ENCODE measurements at regions not wholly inside any gene's neighbourhood (a gene's known extent, or its start where the extent isn't known, plus 50 kb on each side); places are given as distances from the start of the nearest gene placed in this dataset.

GRCh38 chr3:116806351-116806750 is 96.8 kb downstream of the TUSC7 start:
- TF ChIP-seq CTCF (IDR thresholded peaks at IDR 0.05): no peak
- TF ChIP-seq POLR2A (IDR thresholded peaks at IDR 0.05): no peak
- intact Hi-C loops (cut with DNase I): no loop called here
- no peaks in the 10 kb centered on the region for H3K36me3 ChIP-seq
- H3K4me3 ChIP-seq (replicated peaks in 1 of 3): no peak overlapping the region
- WGBS, 2 donors: 97 to 98% methylated on average over 1 of the region's 1 CpG
- no peaks in the 10 kb centered on the region for H3K27me3 ChIP-seq
- no peak overlapping the region for H3K27ac ChIP-seq
- no peaks in the 10 kb centered on the region for H3K9me3 ChIP-seq
- no peak for DNase-seq
- H3K4me1 ChIP-seq: no peaks in the 10 kb centered on the region

DNA sequence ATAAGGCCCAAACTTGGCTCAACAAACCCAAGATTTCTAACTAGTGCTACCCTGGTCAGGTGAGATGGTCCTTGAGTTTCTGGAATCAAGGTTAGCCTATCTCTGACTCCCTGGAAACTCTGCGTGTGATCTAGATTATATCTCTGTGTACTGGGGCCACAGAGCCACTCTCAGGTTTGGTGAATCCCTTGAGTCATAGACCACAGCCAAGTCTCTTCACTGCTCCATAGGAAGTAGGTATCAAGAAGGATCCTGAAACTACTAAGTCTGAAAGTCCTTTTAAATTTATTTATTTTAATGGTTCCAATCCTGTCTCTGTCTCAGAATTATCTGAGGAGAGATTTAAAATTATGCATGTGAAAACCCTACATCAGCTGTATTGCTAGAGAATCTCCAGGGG is 99.1 kb downstream of the TUSC7 start:
- DNase-seq: no peak
- H3K4me1 ChIP-seq: no peaks in the 10 kb centered on the region
- H3K36me3 ChIP-seq: no peaks in the 10 kb centered on the region
- no peak overlapping the region for H3K4me3 ChIP-seq (replicated peaks in 1 of 3)
- WGBS, 2 donors: 75 to 89% methylated on average over 1 of the region's 1 CpG
- intact Hi-C loops (cut with DNase I): no loop called here
- TF ChIP-seq CTCF (IDR thresholded peaks at IDR 0.05) (no peak), POLR2A (IDR thresholded peaks at IDR 0.05) (no peak)
- no peaks in the 10 kb centered on the region for H3K27me3 ChIP-seq
- no peak overlapping the region for H3K27ac ChIP-seq
- no peaks in the 10 kb centered on the region for H3K9me3 ChIP-seq

DNA sequence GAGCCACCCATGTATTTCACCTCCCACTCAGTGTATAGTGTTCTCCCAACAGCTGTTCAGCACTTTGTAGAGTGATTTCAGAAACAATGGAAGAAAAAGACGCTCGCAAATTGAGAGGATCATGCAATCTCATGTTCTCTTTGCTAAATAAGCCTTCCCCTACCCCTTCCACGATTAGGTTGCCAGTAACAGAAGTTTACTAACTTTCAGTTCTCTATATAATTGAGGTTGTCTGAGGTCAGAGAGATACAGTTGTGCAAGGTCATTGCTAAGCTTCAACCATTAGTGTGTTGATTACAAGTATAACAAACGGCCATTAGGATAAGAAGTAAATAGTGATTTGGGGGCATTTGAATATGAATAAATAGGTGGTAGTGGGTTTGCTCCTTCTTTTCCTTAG is 99.6 kb downstream of the TUSC7 start:
- no peaks in the 10 kb centered on the region for H3K9me3 ChIP-seq
- 84 to 88% methylated on average over 4 of the region's 4 CpGs for WGBS, 2 donors
- no peaks in the 10 kb centered on the region for H3K36me3 ChIP-seq
- no peak for DNase-seq
- no peak overlapping the region for H3K27ac ChIP-seq
- intact Hi-C loops (cut with DNase I): no loop called here
- H3K4me3 ChIP-seq (replicated peaks in 1 of 3): no peak overlapping the region
- H3K4me1 ChIP-seq: no peaks in the 10 kb centered on the region
- TF ChIP-seq POLR2A (IDR thresholded peaks at IDR 0.05) (no peak), CTCF (IDR thresholded peaks at IDR 0.05) (no peak)
- H3K27me3 ChIP-seq: no peaks in the 10 kb centered on the region

DNA sequence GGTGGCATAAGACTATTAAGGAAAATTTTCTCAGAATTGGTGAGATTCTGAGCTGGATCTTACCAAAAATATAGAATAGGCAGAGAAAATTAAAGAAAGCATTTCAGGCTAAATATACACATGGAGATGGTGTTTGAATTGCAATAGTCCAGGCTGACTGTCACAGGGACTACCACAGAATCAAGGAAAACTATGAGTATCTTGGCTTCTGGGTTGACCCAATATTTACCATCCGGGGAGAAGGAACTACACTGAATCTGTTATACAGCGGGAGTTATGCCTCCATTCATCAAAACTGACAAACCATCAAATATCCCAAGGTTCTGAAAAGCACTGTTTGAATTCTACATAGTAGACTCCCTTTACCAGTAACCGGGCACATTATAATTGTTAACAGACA is 102.2 kb downstream of the TUSC7 start:
- Histone ChIP-seq H3K27ac (no peak overlapping the region), H3K4me1 (no peaks in the 10 kb centered on the region), H3K27me3 (no peaks in the 10 kb centered on the region), H3K4me3 (replicated peaks in 1 of 3) (no peak overlapping the region), H3K36me3 (no peaks in the 10 kb centered on the region), H3K9me3 (no peaks in the 10 kb centered on the region)
- 88 to 90% methylated on average over 3 of the region's 3 CpGs for WGBS, 2 donors
- intact Hi-C loops (cut with DNase I): no loop called here
- TF ChIP-seq POLR2A (IDR thresholded peaks at IDR 0.05): no peak
- no peak for TF ChIP-seq CTCF (IDR thresholded peaks at IDR 0.05)
- no peak for DNase-seq

DNA sequence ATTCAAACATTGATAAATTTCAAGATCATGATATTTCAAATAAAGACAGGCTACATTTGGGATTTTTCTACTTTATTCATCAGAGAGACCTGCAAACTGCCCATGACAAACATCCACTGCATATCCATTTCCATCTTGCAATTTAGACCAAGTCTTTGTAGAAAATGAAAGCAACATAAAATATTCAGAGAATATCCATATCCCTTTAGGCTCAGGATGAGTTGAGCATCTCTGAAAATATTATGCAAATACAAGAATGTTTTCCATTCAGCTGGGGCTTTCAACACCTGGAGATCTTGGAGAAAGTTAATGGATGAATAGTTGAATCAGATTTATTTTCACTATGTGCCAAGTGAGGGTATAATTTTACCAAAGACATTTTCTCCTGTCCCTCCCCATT is 103.4 kb downstream of the TUSC7 start:
- no peak overlapping the region for H3K27ac ChIP-seq
- no peak overlapping the region for H3K4me3 ChIP-seq (replicated peaks in 1 of 3)
- H3K27me3 ChIP-seq: no peaks in the 10 kb centered on the region
- no peaks in the 10 kb centered on the region for H3K4me1 ChIP-seq
- TF ChIP-seq POLR2A (IDR thresholded peaks at IDR 0.05) (no peak), CTCF (IDR thresholded peaks at IDR 0.05) (no peak)
- DNase-seq: no peak
- intact Hi-C loops (cut with DNase I): no loop called here
- no peaks in the 10 kb centered on the region for H3K9me3 ChIP-seq
- no peaks in the 10 kb centered on the region for H3K36me3 ChIP-seq

Data from thyroid gland (tissue), 4 donors.